Mesodermal cell (in vitro differentiated cells): ENCODE measurements at regions not wholly inside any gene's neighbourhood (a gene's known extent, or its start where the extent isn't known, plus 50 kb on each side); places are given as distances from the start of the nearest gene placed in this dataset.

ENCODE experiments used
- H3K27ac ChIP-seq: 2 replicates; pipeline ENCODE4 v1.7.0; 2013; ENCODE audit warnings: mild to moderate bottlenecking, low read depth, low read length, moderate library complexity; ENCODE audit not compliant: severe bottlenecking
- H3K36me3 ChIP-seq: 2 replicates; pipeline ENCODE4 v1.7.1; 2013; ENCODE audit warnings: mild to moderate bottlenecking, low read length, moderate library complexity; ENCODE audit not compliant: control insufficient read depth, insufficient read depth
- H3K4me1 ChIP-seq: one replicate; pipeline ENCODE4 v1.7.1; 2013; ENCODE audit warnings: mild to moderate bottlenecking, low read length; ENCODE audit not compliant: insufficient read depth, control insufficient read depth, poor library complexity, severe bottlenecking
- H3K4me3 ChIP-seq: 2 replicates; pipeline ENCODE4 v1.7.0; 2013; ENCODE audit warnings: low read length, control low read depth, mild to moderate bottlenecking; ENCODE audit not compliant: insufficient read depth, poor library complexity, severe bottlenecking; ENCODE audit errors: extremely low read depth
- H3K9me3 ChIP-seq: 2 replicates; pipeline ENCODE4 v1.7.1; 2013; ENCODE audit warnings: mild to moderate bottlenecking, low read length, moderate library complexity; ENCODE audit not compliant: control insufficient read depth
- WGBS, 2 experiments: methylation state at CpG; one replicate each; pipeline ENCODE4 v1.1.5; 2013; ENCODE audit warnings: missing lambda C conversion rate in 2 of 2; ENCODE audit not compliant: insufficient coverage in 2 of 2; 5-methylcytosine and 5-hydroxymethylcytosine counted together

DNA sequence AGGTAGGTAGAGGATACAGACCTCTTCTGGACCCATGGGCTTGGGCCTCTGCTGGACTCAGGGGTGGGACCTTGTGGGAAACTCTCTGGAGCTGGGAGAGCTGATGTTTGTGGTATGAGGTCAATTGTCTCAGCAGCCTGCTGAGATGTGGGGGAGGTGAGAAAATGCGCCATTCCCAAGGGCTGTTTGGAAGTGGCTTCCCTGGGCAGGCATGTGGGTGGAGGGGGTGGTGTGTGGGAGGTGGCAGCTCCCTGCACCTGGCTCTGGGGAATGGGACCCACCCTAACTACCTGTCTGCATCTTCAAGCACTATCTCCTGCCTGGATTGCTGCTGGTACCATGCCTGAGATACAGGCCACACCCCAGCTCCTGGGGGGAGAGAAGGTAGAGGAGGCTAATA is 97.4 kb upstream of the THY1 start:
- Histone ChIP-seq H3K36me3 (no peaks in the 10 kb centered on the region), H3K9me3 (no peaks in the 10 kb centered on the region), H3K27ac (no peak overlapping the region), H3K4me1 (no peaks in the 10 kb centered on the region), H3K4me3 (no peak overlapping the region)
- 73% methylated on average over 1 of the region's 1 CpG; no CpG with 5 or more reads in 1 of the 2 experiments for WGBS, 2 experiments

DNA sequence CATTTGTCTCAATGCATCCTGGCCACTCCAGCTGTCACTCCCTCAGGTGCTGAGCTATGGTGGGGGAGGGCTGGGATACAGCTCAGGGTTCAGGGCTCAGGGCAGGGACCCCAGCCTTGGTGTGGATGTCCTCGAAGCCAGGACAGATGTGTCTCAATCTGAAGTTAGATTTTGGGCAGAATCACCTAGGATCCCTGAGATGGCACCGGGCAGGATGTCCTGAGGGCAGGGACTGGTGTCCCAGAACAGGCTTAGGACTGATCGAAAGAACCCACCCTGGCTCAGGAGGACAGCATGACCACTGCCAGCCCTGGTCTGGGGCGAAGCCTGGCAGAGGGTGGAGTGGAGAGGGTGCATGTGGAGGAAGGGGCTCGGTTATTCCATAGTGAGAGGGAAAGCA is 96.8 kb upstream of the THY1 start:
- 92 to 100% methylated on average over 2 of the region's 5 CpGs for WGBS, 2 experiments
- no peaks in the 10 kb centered on the region for H3K36me3 ChIP-seq
- H3K4me3 ChIP-seq: no peak overlapping the region

DNA sequence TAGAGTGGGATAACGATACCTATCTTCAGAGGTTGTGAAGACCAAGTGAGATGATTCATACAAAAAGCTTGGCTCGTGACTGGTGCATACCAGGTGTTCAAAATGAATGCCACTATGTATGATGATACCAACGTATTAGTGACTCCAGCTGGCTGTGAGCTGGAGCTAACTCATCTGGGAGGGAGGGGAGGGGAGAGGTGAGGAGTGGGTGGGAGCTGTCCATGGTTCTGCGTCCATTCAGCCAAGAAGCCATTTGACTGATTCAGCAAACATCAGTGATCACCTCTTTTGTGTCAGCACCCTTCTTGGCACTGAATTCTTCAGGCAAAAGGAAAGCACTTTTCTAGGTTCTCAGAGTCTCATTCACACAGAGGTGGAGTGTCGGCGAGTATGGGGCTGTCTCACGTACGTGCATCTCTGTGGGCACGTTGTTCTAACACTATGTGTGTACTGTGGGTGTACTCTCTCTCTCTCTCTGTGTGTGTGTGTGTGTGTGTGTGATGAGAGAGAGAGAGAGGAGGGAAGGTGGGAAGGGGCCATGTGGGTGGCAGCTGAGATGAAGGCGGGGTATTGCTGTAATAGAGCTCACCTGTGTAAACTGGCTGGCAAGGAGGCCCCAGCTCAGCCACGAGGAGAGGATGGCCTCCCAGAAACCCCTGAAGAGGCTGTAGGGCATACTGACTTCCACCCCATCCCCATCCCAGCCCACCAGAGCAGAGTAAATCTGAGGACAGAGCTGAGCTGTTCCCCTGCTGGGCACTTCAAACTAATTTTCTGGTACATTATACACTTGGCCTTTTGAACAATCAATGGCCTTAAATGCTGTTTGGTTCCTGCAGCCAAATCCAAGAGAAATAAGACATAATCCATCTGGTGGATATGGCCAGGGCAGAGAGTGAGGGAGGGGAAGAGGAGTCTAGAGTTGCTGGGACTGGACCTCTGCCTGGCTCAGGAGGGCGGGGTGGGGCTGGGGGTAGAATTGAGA is 96.1 kb upstream of the THY1 start:
- Histone ChIP-seq H3K36me3 (no peaks in the 10 kb centered on the region), H3K9me3 (no peaks in the 10 kb centered on the region), H3K4me1 (no peaks in the 10 kb centered on the region), H3K27ac (no peak overlapping the region), H3K4me3 (no peak overlapping the region)
- 55 to 71% methylated on average over 4 to 8 of the region's 12 CpGs for WGBS, 2 experiments

More for the DNA sequence above, 96.8 kb upstream of the THY1 start:
- no peak overlapping the region for H3K27ac ChIP-seq
- H3K4me1 ChIP-seq: no peaks in the 10 kb centered on the region
- H3K9me3 ChIP-seq: no peaks in the 10 kb centered on the region

DNA sequence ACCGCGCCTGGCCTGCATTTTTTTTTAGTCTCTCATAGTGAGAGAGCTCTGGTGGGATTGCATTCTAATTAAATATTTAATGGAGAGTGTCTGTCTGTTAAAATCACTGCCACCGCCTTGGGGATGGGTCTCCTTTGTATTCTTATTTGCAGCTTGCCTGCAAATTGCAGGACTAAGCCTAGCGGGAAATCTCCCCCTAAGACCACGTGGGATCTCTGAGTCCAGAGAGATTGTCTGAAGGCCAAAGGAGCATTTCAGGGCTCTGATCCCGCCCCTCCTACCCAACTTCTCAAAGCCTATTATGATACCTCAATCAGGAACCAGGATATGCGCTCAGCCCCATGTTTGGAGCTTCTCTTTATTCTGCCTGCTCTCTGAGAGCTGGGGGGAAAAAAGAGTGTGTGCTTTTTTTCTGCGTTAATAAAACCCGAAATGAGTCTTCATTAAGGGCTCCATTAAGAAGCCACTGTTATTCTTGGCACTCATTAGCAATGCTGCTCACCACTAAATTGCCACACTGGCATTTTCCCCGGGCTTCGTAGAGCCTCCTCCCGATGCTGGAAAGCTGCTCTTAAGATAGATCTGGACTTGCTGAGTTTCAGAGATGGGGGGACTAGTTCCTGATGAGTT is 92.9 kb upstream of the THY1 start:
- Histone ChIP-seq H3K4me3 (no peak overlapping the region), H3K4me1 (no peaks in the 10 kb centered on the region), H3K9me3 (no peaks in the 10 kb centered on the region), H3K27ac (no peak overlapping the region), H3K36me3 (no peaks in the 10 kb centered on the region)
- WGBS, 2 experiments: 80 to 83% methylated on average over 5 to 11 of the region's 12 CpGs

DNA sequence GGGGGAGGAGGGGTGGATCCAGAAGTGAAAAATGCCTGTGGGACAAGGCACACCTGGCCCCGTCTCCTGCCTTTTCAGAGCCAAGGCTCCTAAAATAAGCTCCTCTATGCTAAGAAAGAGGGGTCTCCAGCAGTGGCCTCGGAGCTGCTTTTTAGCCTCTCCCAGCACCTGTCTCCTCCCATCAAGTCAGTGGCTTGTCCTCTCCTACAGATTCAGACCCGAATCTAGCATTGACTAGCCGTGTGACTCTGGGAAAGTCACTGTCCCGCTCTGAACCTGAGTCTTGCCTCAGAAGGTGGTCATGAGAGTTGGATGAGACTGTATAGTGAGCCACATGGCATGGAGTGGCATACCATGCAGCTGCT is 90.8 kb upstream of the THY1 start:
- Histone ChIP-seq H3K4me3 (no peak overlapping the region), H3K27ac (no peak overlapping the region), H3K9me3 (no peaks in the 10 kb centered on the region), H3K36me3 (no peaks in the 10 kb centered on the region), H3K4me1 (no peaks in the 10 kb centered on the region)
- WGBS, 2 experiments: 88% methylated on average over 3 to 4 of the region's 5 CpGs

DNA sequence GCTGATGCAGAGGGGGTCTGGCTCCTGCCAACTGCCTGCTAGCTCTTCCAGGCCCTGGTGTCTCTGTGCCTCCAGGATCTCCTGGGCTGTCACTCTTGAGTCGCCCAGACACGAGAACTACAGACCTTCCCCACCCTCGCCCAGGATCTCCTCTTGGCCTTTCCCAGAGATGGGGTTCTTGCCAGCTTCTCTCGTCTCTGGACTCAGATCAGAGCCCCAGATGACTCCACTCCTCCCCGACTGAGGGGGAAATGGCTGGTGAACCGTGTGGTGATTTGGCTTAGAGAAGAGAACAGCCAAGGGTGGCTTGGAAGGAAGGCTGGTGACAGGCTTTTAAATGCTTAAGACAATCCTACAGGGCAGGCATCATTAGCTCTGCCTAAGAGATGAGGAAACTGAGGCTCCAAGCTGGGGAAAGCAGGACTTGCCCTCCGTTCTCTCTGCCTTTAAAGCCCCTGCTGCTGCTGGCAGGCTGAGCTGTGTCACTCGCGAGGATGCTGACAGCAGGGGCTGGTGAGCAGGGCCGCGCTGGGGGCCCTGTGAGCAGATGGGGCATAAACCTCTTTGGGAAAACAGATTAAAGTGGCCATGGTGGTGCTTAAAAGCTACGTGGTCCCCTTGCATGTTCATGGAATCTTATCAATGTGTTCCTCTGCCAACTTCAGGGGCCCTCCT is 90.3 kb upstream of the THY1 start:
- WGBS, 2 experiments: 70 to 76% methylated on average over 7 to 12 of the region's 12 CpGs

DNA sequence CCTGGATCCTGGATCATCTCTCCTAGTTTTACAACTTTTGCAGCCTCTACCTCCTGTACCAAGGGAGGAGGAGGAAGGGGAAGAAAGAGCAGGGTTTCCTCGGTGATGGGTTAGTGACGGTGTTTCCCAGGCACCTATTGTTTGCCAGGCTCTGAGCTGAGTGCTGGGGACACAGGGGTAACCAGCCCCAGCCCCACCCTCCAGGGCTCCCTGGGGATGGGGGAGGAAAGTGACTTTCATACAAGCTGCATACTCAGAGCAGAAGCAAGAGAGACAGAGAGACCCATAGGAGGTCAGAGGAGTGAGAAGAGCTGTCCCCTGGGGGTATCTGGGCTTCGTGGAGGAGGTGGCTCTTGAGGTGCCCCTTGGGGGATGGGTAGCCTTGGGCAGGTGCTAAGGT is 89.4 kb upstream of the THY1 start:
- Histone ChIP-seq H3K27ac (no peak overlapping the region), H3K4me1 (no peaks in the 10 kb centered on the region), H3K9me3 (no peaks in the 10 kb centered on the region), H3K4me3 (no peak overlapping the region), H3K36me3 (no peaks in the 10 kb centered on the region)
- WGBS, 2 experiments: 0 to 40% methylated on average over 1 of the region's 3 CpGs

More for the DNA sequence above, 90.3 kb upstream of the THY1 start:
- no peaks in the 10 kb centered on the region for H3K36me3 ChIP-seq
- no peaks in the 10 kb centered on the region for H3K4me1 ChIP-seq
- no peaks in the 10 kb centered on the region for H3K9me3 ChIP-seq
- H3K4me3 ChIP-seq: no peak overlapping the region
- H3K27ac ChIP-seq: no peak overlapping the region

DNA sequence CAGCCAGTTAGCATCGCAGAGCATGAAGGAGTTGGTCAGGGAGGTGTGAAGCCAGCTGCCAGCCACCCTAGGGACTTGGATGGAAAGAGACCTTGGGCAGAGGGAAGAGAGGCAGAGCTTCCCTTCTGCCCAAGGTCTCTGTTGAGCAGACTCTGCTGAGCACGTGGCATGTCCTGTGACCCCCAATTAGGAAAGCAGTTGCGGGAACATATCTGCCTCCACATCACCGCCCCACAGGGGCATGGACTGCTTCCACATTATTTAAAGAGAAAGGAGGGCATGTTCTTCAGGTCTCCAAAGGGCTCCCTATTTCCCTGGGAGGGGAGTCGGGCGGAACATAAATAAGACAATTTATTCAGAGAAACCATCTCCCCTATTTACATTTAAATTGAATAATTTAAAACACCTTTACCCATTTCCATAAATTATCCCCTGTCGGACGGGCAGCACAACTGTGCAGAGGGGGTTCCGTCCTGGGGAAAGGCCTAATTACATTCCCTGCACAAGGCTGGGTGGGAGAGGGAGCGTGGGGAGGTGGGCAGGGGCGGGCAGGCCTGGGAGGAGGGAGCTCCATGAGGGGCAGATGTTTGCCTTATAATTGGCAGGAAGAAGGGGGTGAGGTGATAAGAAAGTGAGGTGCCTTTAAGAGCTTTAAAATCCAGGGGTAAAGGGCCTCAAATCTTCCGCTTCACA is 88.8 kb upstream of the THY1 start:
- no peaks in the 10 kb centered on the region for H3K36me3 ChIP-seq
- H3K27ac ChIP-seq: no peak overlapping the region
- H3K9me3 ChIP-seq: no peaks in the 10 kb centered on the region
- no peaks in the 10 kb centered on the region for H3K4me1 ChIP-seq
- no peak overlapping the region for H3K4me3 ChIP-seq
- 82 to 96% methylated on average over 4 to 9 of the region's 12 CpGs for WGBS, 2 experiments

DNA sequence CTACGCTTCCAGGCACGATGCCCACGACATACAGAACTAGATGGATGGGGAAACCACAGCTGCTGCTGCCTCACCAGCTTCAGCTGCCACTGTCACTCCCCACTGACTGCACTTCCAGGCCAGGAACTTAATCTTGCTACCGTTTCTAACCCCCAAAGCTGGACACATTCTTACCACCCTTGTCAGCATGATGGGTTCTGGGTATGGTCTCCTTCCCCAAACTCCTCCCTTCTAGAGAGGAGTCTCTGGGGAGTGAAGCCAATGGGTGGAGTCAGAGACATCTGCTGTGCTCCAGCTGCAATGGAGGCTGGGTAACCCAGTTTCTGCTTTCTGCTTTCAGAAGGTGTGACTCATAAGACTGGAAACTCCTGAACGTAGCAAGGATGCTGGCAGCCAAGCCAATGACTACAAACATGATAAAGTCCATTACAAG is 87.0 kb upstream of the THY1 start:
- Histone ChIP-seq H3K4me3 (no peak overlapping the region), H3K4me1 (no peaks in the 10 kb centered on the region), H3K9me3 (no peaks in the 10 kb centered on the region), H3K36me3 (no peaks in the 10 kb centered on the region), H3K27ac (no peak overlapping the region)
- 83 to 98% methylated on average over 4 to 5 of the region's 5 CpGs for WGBS, 2 experiments

DNA sequence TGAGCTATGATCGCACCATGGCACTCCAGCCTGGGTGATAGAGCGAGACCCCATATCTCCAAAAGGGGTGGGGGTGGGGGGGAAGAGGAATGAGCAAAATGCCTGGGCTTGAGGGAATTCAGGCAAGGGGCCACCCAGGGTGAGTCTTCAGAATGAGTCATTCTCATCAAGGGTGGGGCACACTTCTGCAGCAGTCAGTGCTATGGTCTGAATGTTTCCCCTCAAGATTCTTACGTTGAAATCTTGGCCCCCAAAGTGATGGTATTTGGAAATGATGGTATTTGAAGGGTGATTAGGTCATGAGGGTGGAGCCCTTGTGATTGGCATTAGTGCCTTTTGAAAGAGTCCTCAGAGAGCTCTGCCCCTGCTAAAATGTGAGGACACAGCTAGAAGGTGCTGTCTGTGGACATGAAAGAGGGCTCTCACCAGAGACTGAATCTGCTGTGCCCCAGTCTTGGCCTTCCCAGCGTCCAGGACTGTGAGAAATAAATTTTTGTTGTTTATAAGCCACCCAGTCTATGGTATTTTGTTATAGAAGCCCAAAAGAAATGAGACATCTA is 86.4 kb upstream of the THY1 start:
- no peak overlapping the region for H3K27ac ChIP-seq

More for the DNA sequence above, 86.4 kb upstream of the THY1 start:
- Histone ChIP-seq H3K4me1 (no peaks in the 10 kb centered on the region), H3K36me3 (no peaks in the 10 kb centered on the region), H3K4me3 (no peak overlapping the region), H3K9me3 (no peaks in the 10 kb centered on the region)
- 75 to 100% methylated on average over 1 to 4 of the region's 4 CpGs for WGBS, 2 experiments
